PC-9 (cell line): ENCODE measurements at regions not wholly inside any gene's neighbourhood (a gene's known extent, or its start where the extent isn't known, plus 50 kb on each side); places are given as distances from the start of the nearest gene placed in this dataset.
"Not testable (repeated sequence)": the region's sequence is repeated elsewhere in the genome, so short reads cannot be mapped to it uniquely, and the experiment has no call there.

Source experiments
- BruUV-seq: library from RNA; stranded (reverse); fragments of 400-500 nt; replicated peaks from 2 replicates; lab custom pipeline; 2021; lab: Mats Ljungman, UMichigan
- CTCF ChIA-PET: fragments of 300-600 bp; sonication (Branson Sonifier 250); formaldehyde crosslinking; loops from one replicate; lab custom pipeline; 2022; ENCODE audit warnings: antibody characterized with exemption; lab: Charles Lee
- POLR2A ChIA-PET: fragments of 300-600 bp; sonication (Branson Sonifier 250); formaldehyde crosslinking; loops from one replicate; lab custom pipeline; 2022; ENCODE audit warnings: antibody characterized with exemption; ENCODE audit not compliant: unreplicated experiment; lab: Charles Lee
- DNase-seq, 2 experiments: peaks; one replicate each; pipeline versions ENCODE4 v3.0.0 to v3.0.0-alpha.2; 2015 to 2022; ENCODE audit warnings: mixed read lengths in 1 of 2
- H2AFZ ChIP-seq: fragments of 200-600 bp; sonication (generic); 2 replicates; pipeline ENCODE4 v1.8.1; 2017; ENCODE audit warnings: antibody characterized with exemption
- H3F3A ChIP-seq: fragments of 200-600 bp; sonication (generic); 2 replicates; pipeline ENCODE4 v1.8.1; 2017; ENCODE audit warnings: antibody characterized with exemption, mild to moderate bottlenecking, low read depth; ENCODE audit not compliant: insufficient read depth
- H3K27ac ChIP-seq: fragments of 200-600 bp; sonication (generic); 2 replicates; pipeline ENCODE4 v1.6.1; 2016; ENCODE audit warnings: mixed run types
- H3K27me3 ChIP-seq: fragments of 200-600 bp; sonication (generic); 2 replicates; pipeline ENCODE4 v1.6.1; 2016; ENCODE audit warnings: low read depth, mixed run types; ENCODE audit not compliant: insufficient read depth
- H3K36me3 ChIP-seq: fragments of 200-600 bp; sonication (generic); 2 replicates; pipeline ENCODE4 v1.6.1; 2016; ENCODE audit warnings: low read depth, mixed run types
- H3K4me1 ChIP-seq: fragments of 200-600 bp; sonication (generic); replicated peaks from 2 replicates; pipeline ENCODE4 v1.6.1; 2016; ENCODE audit warnings: mixed run types; ENCODE audit not compliant: insufficient read depth
- H3K4me2 ChIP-seq: fragments of 200-600 bp; sonication (generic); 2 replicates; pipeline ENCODE4 v1.6.1; 2017; ENCODE audit warnings: mixed run types
- H3K4me3 ChIP-seq: fragments of 200-600 bp; sonication (generic); 2 replicates; pipeline ENCODE4 v1.6.1; 2016; ENCODE audit warnings: mixed run types
- H3K79me2 ChIP-seq: fragments of 200-600 bp; sonication (generic); 2 replicates; pipeline ENCODE4 v1.6.1; 2017; ENCODE audit warnings: low read depth, mixed run types
- H3K9me2 ChIP-seq: fragments of 200-600 bp; sonication (generic); 2 replicates; pipeline ENCODE4 v1.8.1; 2017; ENCODE audit warnings: mild to moderate bottlenecking; ENCODE audit not compliant: insufficient read depth
- H3K9me3 ChIP-seq: fragments of 200-600 bp; sonication (generic); 2 replicates; pipeline ENCODE4 v1.8.1; 2016; ENCODE audit warnings: low read depth; ENCODE audit not compliant: insufficient read depth
- H4K20me1 ChIP-seq: fragments of 200-600 bp; sonication (generic); 2 replicates; pipeline ENCODE4 v1.8.1; 2017; ENCODE audit not compliant: insufficient read depth
- CTCF ChIP-seq: fragments of 200-600 bp; sonication (generic); conservative IDR thresholded peaks from 2 replicates; pipeline ENCODE4 v1.6.1; 2017; ENCODE audit warnings: mixed run types, antibody characterized with exemption, mild to moderate bottlenecking, moderate library complexity
- EZH2 ChIP-seq: fragments of 200-600 bp; sonication (generic); IDR thresholded peaks from 2 replicates; pipeline ENCODE4 v1.8.0; 2017; ENCODE audit warnings: antibody characterized with exemption, low read depth
- intact Hi-C: fragments of 100-400 bp; cut with micrococcal nuclease; formaldehyde crosslinking; loops from one replicate; pipeline ENCODE4 v1.10.0; 2022; ENCODE audit not compliant: unreplicated experiment

GRCh38 chr15:81880833-81881232 lies 165.0 kb downstream of the MEX3B start:
- TF ChIP-seq CTCF (no peak), EZH2 (no peak)
- ChIA-PET POLR2A (no interaction called here), CTCF (no interaction called here)
- no peaks in the 10 kb centered on the region for H3K9me2 ChIP-seq
- H3K27ac ChIP-seq, result no peak overlapping the region
- no peaks in the 10 kb centered on the region for H3K36me3 ChIP-seq
- intact Hi-C loops, result no loop called here
- no peaks in the 10 kb centered on the region for H3K9me3 ChIP-seq
- H3K27me3 ChIP-seq, result peaks cover 10% of the 10 kb centered on the region; the same call in 1 of the 2 replicates
- no peak overlapping the region for H2AFZ ChIP-seq
- no peaks in the 10 kb centered on the region for H3K4me1 ChIP-seq
- H3K4me3 ChIP-seq, result no peak overlapping the region
- H3K79me2 ChIP-seq, result no peaks in the 10 kb centered on the region
- H4K20me1 ChIP-seq, result no peaks in the 10 kb centered on the region
- no peak overlapping the region for H3K4me2 ChIP-seq
- no TSS peak for BruUV-seq
- H3F3A ChIP-seq, result no peaks in the 10 kb centered on the region
- DNase-seq, result no peak

DNA sequence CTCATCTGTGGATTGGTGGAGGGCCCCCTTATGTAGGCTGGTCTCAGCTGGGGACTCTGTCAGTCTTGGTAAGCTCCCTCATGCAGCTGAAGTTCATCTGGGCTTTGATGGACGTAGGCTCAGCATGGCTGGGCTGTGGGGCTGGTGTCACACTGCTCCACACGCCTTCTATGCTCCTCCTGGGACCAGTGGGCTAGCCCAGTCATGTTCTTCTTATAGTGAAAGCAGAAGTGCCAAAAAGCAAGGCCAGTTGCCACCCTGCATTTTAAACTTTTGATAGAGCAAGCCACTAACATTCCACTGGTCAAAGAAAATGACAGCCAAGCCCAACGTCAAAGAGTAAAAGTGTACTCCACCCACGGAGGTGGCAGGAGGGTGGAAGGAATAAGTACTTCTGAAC lies 165.5 kb downstream of the MEX3B start:
- H3K4me1 ChIP-seq, result no peaks in the 10 kb centered on the region
- no peak for TF ChIP-seq CTCF
- TF ChIP-seq EZH2, result no peak
- no peak overlapping the region for H3K27ac ChIP-seq
- intact Hi-C loops, result no loop called here
- BruUV-seq, result no TSS peak
- ChIA-PET POLR2A (no interaction called here), CTCF (no interaction called here)
- H3K79me2 ChIP-seq, result no peaks in the 10 kb centered on the region
- no peak overlapping the region for H2AFZ ChIP-seq
- no peak overlapping the region for H3K4me2 ChIP-seq
- no peaks in the 10 kb centered on the region for H3K36me3 ChIP-seq
- no peaks in the 10 kb centered on the region for H3F3A ChIP-seq
- H3K27me3 ChIP-seq, result peaks cover 10% of the 10 kb centered on the region; the same call in 1 of the 2 replicates
- H3K9me2 ChIP-seq, result no peaks in the 10 kb centered on the region
- H3K9me3 ChIP-seq, result no peaks in the 10 kb centered on the region
- no peak for DNase-seq
- H3K4me3 ChIP-seq, result no peak overlapping the region
- H4K20me1 ChIP-seq, result no peaks in the 10 kb centered on the region

DNA sequence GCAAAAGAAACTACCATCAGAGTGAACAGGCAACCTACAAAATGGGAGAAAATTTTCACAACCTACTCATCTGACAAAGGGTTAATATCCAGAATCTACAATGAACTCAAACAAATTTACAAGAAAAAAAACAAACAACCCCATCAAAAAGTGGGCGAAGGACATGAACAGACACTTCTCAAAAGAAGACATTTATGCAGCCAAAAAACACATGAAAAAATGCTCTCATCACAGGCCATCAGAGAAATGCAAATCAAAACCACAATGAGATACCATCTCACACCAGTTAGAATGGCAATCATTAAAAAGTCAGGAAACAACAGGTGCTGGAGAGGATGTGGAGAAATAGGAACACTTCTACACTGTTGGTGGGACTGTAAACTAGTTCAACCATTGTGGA lies 170.1 kb downstream of the MEX3B start:
- H3K4me1 ChIP-seq, BruUV-seq, H4K20me1 ChIP-seq, H3K79me2 ChIP-seq, H3K27ac ChIP-seq, H3K9me3 ChIP-seq, POLR2A ChIA-PET, H3K27me3 ChIP-seq, H3K4me2 ChIP-seq, DNase-seq, H3K36me3 ChIP-seq, intact Hi-C loops, CTCF ChIA-PET, H3K9me2 ChIP-seq, H3F3A ChIP-seq, H3K4me3 ChIP-seq, H2AFZ ChIP-seq: not testable (repeated sequence)

GRCh38 chr15:81870746-81871106 lies 175.1 kb downstream of the MEX3B start:
- H2AFZ ChIP-seq, H4K20me1 ChIP-seq, BruUV-seq, H3K9me2 ChIP-seq, intact Hi-C loops, H3K9me3 ChIP-seq, H3K79me2 ChIP-seq, H3K4me2 ChIP-seq, H3K27ac ChIP-seq, H3K4me1 ChIP-seq, H3K36me3 ChIP-seq, H3F3A ChIP-seq, DNase-seq, H3K4me3 ChIP-seq, CTCF ChIA-PET, POLR2A ChIA-PET: not testable (repeated sequence)
- H3K27me3 ChIP-seq, result peaks cover 11% of the 10 kb centered on the region; the same call in 1 of the 2 replicates

DNA sequence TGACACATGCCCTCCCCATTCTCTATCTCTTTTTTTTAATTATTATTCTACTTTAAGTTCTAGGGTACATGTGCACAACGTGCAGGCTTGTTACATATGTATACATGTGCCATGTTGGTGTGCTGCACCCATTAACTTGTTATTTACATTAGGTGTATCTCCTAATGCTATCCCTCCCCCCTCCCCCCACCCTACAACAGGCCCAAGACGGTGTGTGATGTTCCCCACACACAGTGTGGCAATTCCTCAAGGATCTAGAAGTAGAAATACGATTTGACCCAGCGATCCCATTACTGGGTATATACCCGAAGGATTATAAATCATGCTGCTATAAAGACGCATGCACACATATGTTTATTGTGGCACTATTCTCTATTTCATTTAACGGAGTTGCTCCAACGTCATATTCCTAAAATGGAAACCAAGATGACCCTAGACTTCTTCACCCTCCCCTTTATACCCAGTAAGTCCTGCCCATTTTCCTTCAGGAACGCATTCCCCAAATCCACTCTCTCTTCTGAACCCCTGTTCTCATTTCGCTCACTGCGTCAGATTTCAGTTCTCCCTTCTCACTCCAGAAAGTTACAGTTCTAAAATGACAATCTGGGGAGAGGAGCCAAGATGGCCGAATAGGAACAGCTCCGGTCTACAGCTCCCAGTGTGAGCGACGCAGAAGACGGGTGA lies 175.6 kb downstream of the MEX3B start:
- POLR2A ChIA-PET, H3K36me3 ChIP-seq, H4K20me1 ChIP-seq, H3K4me1 ChIP-seq, H2AFZ ChIP-seq, H3K27ac ChIP-seq, H3K4me2 ChIP-seq, H3K79me2 ChIP-seq, DNase-seq, H3K4me3 ChIP-seq, H3F3A ChIP-seq, intact Hi-C loops, H3K9me3 ChIP-seq, H3K9me2 ChIP-seq, BruUV-seq, CTCF ChIA-PET: not testable (repeated sequence)
- H3K27me3 ChIP-seq, result peaks cover 11% of the 10 kb centered on the region; the same call in 1 of the 2 replicates
